ENCODE measurements at regions not wholly inside any gene's neighbourhood (a gene's known extent, or its start where the extent isn't known, plus 50 kb on each side); places are given as distances from the start of the nearest gene placed in this dataset.

GRCh38 chr2:180367815-180368214 lies 360.7 kb upstream of the CWC22 start:
- DNase-seq (ENCODE audit: insufficient read length): no peak
- TF ChIP-seq POLR2AphosphoS5 (IDR thresholded peaks at IDR 0.05; ENCODE audit: low read depth, low read length) (no peak), POLR2A (IDR thresholded peaks at IDR 0.05; ENCODE audit: low read depth, low read length) (no peak), TAF1 (IDR thresholded peaks at IDR 0.05; ENCODE audit: borderline replicate concordance, low read depth, low read length) (no peak)
- FAIRE-seq: no peak

DNA sequence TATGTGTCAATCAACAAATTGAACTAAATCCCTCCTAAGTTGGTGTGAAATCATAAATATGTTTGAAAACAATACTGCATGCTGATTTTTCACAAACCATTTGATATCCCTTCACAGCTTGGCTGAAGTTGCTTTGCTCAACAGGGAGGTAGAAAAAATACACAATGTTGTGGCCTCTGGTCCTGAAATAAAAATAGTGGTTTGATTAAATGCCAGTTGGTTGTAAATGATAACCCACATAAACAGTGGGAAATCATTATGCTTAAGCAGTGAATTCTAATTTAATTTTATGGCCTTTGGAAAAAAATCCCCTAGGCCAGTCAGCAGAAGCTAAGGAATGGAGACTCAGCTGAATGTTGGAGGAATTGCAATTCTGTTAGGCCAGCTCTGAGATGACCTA lies 359.4 kb upstream of the CWC22 start:
- FAIRE-seq: no peak
- TF ChIP-seq TAF1 (IDR thresholded peaks at IDR 0.05; ENCODE audit: borderline replicate concordance, low read depth, low read length) (no peak), POLR2A (IDR thresholded peaks at IDR 0.05; ENCODE audit: low read depth, low read length) (no peak), POLR2AphosphoS5 (IDR thresholded peaks at IDR 0.05; ENCODE audit: low read depth, low read length) (no peak)
- no peak for DNase-seq (ENCODE audit: insufficient read length)

DNA sequence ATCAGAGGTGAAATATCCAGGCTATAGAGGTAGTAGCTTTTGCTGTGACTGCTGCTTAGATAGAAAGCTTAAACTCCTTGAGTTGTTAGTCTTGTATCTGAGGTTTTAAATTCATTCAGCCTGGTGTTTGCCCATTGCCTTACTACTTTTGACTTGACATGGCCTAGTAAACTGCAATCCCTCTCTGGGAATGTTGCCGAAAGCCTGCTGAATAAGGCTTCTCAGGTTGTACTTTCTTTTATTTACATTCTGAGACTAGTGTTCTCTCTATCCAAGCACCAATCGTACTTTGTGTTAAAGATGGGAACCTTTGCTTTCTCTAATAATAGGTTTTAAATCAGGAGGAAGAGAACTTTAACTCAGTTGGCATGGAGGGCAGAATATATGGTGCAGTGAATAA lies 357.6 kb upstream of the CWC22 start:
- no peak for TF ChIP-seq TAF1 (IDR thresholded peaks at IDR 0.05; ENCODE audit: borderline replicate concordance, low read depth, low read length)
- no peak for TF ChIP-seq POLR2A (IDR thresholded peaks at IDR 0.05; ENCODE audit: low read depth, low read length)
- TF ChIP-seq POLR2AphosphoS5 (IDR thresholded peaks at IDR 0.05; ENCODE audit: low read depth, low read length): no peak
- FAIRE-seq: no peak
- DNase-seq (ENCODE audit: insufficient read length): no peak

- FAIRE-seq (no peak), DNase-seq (ENCODE audit: insufficient read length) (no peak)
- TF ChIP-seq POLR2A (IDR thresholded peaks at IDR 0.05; ENCODE audit: low read depth, low read length) (no peak), POLR2AphosphoS5 (IDR thresholded peaks at IDR 0.05; ENCODE audit: low read depth, low read length) (no peak), TAF1 (IDR thresholded peaks at IDR 0.05; ENCODE audit: borderline replicate concordance, low read depth, low read length) (no peak)
Observed at GRCh38 chr2:180360283-180360618, 353.2 kb upstream of the CWC22 start.

GRCh38 chr2:180359522-180360282 lies 352.6 kb upstream of the CWC22 start:
- TF ChIP-seq POLR2AphosphoS5 (IDR thresholded peaks at IDR 0.05; ENCODE audit: low read depth, low read length) (no peak), POLR2A (IDR thresholded peaks at IDR 0.05; ENCODE audit: low read depth, low read length) (no peak), TAF1 (IDR thresholded peaks at IDR 0.05; ENCODE audit: borderline replicate concordance, low read depth, low read length) (no peak)
- FAIRE-seq: no peak
- no peak for DNase-seq (ENCODE audit: insufficient read length)

DNA sequence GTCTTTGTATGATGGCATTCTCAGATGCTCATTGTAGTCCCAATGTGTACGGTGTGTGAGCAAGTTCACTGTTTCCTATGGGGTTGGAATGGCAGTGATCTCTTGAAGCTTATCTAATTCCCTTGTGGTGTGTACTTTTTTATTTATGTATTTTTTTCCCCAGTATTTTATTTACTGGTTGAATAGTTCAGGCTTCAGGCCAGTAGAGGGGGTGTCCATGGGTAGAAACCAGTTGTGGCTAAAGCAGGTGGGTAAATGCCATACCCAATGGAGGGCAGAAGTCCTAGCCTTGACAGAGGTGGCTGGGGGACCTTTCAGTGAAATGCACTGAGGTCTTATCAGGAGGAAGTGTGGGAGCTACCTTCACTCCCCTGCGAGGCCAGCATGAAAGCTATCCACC lies 351.4 kb upstream of the CWC22 start:
- FAIRE-seq: no peak
- no peak for DNase-seq (ENCODE audit: insufficient read length)
- TF ChIP-seq POLR2A (IDR thresholded peaks at IDR 0.05; ENCODE audit: low read depth, low read length) (no peak), POLR2AphosphoS5 (IDR thresholded peaks at IDR 0.05; ENCODE audit: low read depth, low read length) (no peak), TAF1 (IDR thresholded peaks at IDR 0.05; ENCODE audit: borderline replicate concordance, low read depth, low read length) (no peak)

DNA sequence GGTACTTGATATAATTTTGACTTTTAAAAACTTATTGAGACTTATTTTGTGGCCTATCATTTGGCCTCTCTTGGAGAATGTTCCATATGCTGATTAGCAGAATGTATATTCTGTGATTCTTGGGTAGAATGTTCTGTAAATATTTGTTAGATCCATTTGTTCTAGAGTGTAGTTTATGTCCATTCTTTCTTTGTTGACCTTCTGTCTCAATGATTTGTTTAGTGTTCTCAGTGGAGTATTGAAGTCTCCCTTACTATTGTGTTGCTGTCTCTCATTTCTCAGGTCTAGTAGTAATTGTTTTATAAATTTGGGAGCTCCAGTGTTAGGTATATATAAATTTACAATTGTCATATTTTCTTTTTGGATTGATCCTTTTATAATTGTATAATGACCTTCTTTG lies 349.6 kb upstream of the CWC22 start:
- no peak for FAIRE-seq
- no peak for DNase-seq (ENCODE audit: insufficient read length)
- no peak for TF ChIP-seq TAF1 (IDR thresholded peaks at IDR 0.05; ENCODE audit: borderline replicate concordance, low read depth, low read length)
- no peak for TF ChIP-seq POLR2A (IDR thresholded peaks at IDR 0.05; ENCODE audit: low read depth, low read length)
- no peak for TF ChIP-seq POLR2AphosphoS5 (IDR thresholded peaks at IDR 0.05; ENCODE audit: low read depth, low read length)

GRCh38 chr2:180352620-180353019 lies 345.5 kb upstream of the CWC22 start:
- DNase-seq (ENCODE audit: insufficient read length): no peak
- no peak for FAIRE-seq
- TF ChIP-seq POLR2AphosphoS5 (IDR thresholded peaks at IDR 0.05; ENCODE audit: low read depth, low read length): no peak

- TF ChIP-seq TAF1 (IDR thresholded peaks at IDR 0.05; ENCODE audit: borderline replicate concordance, low read depth, low read length) (no peak), POLR2AphosphoS5 (IDR thresholded peaks at IDR 0.05; ENCODE audit: low read depth, low read length) (no peak), POLR2A (IDR thresholded peaks at IDR 0.05; ENCODE audit: low read depth, low read length) (no peak)
- DNase-seq (ENCODE audit: insufficient read length) (no peak), FAIRE-seq (no peak)
Observed at GRCh38 chr2:180349809-180350208, 342.7 kb upstream of the CWC22 start.

- TF ChIP-seq POLR2A (IDR thresholded peaks at IDR 0.05; ENCODE audit: low read depth, low read length) (no peak), TAF1 (IDR thresholded peaks at IDR 0.05; ENCODE audit: borderline replicate concordance, low read depth, low read length) (no peak), POLR2AphosphoS5 (IDR thresholded peaks at IDR 0.05; ENCODE audit: low read depth, low read length) (no peak)
- DNase-seq (ENCODE audit: insufficient read length): no peak
- FAIRE-seq: no peak
Observed at GRCh38 chr2:180343528-180344345, 336.6 kb upstream of the CWC22 start.

GRCh38 chr2:180337136-180337535 lies 330.0 kb upstream of the CWC22 start:
- DNase-seq (ENCODE audit: insufficient read length) (no peak), FAIRE-seq (no peak)
- no peak for TF ChIP-seq TAF1 (IDR thresholded peaks at IDR 0.05; ENCODE audit: borderline replicate concordance, low read depth, low read length)

DNA sequence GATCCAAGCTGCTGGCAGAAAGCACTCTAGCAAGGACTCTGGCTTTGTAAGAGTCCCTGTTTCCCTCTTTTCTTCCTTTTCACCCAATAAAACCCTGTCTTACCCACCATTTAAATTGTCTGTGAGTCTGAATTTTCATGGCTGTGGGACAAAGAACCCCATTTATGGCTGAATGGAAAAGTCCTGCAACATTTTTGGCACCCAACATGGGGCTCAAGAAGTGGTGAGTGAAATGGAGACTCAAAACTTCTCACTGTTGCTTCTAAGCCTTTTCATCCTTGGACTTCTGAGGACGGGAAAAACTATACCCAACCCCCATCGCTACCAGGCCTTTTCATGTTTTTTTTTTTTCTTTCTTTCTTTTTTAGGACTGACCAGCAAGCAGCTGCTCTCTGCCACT lies 329.5 kb upstream of the CWC22 start:
- no peak for DNase-seq (ENCODE audit: insufficient read length)
- FAIRE-seq: no peak
- TF ChIP-seq POLR2A (IDR thresholded peaks at IDR 0.05; ENCODE audit: low read depth, low read length) (no peak), POLR2AphosphoS5 (IDR thresholded peaks at IDR 0.05; ENCODE audit: low read depth, low read length) (no peak), TAF1 (IDR thresholded peaks at IDR 0.05; ENCODE audit: borderline replicate concordance, low read depth, low read length) (no peak)
